ENCODE measurements at regions not wholly inside any gene's neighbourhood (a gene's known extent, or its start where the extent isn't known, plus 50 kb on each side); places are given as distances from the start of the nearest gene placed in this dataset.

- no peak for TF ChIP-seq ARNT (IDR thresholded peaks at IDR 0.05)
- TF ChIP-seq ZNF384 (IDR thresholded peaks at IDR 0.05) = no peak
- TF ChIP-seq CTBP1 (IDR thresholded peaks at IDR 0.05; ENCODE audit: borderline replicate concordance) = no peak
- TF ChIP-seq FOXK2 (IDR thresholded peaks at IDR 0.05) = no peak
- no peak for TF ChIP-seq FOXA1 (IDR thresholded peaks at IDR 0.05)
- no peak for TF ChIP-seq BHLHE40 (IDR thresholded peaks at IDR 0.05; ENCODE audit: borderline replicate concordance)
- no peak for TF ChIP-seq SP1 (IDR thresholded peaks at IDR 0.05)
- no peak for TF ChIP-seq FOXM1 (IDR thresholded peaks at IDR 0.05; ENCODE audit: borderline replicate concordance)
- TF ChIP-seq TARDBP (IDR thresholded peaks at IDR 0.05) = no peak
- TF ChIP-seq SUZ12 (IDR thresholded peaks at IDR 0.05) = no peak
These were observed 568.7 kb downstream of the ETV1 start for GRCh38 chr7:13420726-13421125.

All from HEK293T (cell line).